Limb (tissue), 2 donors: ENCODE measurements at regions not wholly inside any gene's neighbourhood (a gene's known extent, or its start where the extent isn't known, plus 50 kb on each side); places are given as distances from the start of the nearest gene placed in this dataset.

Experiments
- DNase-seq, 2 donors: peaks; one replicate each; pipeline ENCODE4 v3.0.0-alpha.2; 2016; ENCODE audit errors: extremely low spot score in 2 of 2

DNA sequence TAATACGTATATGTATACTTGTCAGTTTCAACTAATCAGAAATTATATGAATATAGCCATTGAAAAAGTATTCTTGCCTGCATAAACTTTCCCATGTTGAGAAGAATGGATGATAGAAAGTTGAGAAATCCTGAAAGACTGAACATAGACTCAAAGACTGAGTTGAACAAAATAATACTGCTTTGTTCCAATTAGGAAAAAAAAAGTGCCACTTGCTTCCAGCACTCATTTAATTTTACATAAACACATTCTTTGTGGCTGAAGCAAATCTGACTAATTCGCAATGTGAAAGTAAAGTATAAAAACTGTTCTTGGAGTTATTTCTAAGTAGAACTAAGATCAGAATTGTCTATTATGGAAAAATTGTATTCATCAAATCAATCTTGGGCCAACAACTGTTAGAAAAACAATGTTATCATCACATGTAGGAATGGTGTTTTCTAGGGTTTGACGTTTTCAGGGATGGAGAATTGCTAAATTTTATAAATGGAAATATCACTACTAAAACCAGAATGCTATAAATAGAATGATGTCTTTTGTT is 2334.6 kb downstream of the PCDH7 start:
- DNase-seq: no peak

DNA sequence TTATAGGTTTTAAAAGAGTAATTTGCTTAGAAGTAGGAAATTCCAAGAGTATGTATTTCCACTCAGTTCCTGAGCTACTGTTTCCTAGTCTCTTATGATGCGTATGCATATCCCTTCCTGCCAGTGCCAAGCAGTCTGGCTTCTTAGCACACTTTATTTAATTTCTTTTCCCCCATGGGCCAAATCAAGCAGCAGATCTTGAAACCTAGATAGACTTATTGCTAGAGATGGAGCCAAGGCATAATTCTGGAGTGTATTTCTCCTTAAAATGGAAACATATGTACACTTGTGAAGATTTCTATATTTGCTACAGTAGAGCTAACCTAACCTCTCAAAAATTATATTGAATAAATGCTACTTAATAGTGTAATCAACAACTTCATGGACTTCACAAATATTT is 2337.6 kb downstream of the PCDH7 start:
- no peak for DNase-seq

DNA sequence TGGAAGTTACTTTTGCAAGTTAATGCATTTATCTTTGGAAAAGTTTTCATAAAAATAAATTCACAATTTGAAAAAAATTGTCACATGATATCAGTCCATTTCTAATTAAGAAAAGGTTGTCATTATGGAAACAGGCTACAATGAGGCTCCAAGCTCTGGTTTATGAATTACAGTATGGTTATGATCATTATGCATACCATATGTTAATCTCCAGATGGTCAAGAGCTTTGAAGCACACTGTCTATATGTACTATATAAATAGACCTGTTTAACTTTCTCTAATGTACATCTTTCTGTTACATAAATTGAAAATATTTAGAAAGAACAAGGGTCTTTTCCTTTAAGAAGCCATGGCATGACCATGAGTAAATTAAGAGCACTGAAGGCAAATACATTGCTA is 2338.8 kb downstream of the PCDH7 start:
- DNase-seq: no peak

DNA sequence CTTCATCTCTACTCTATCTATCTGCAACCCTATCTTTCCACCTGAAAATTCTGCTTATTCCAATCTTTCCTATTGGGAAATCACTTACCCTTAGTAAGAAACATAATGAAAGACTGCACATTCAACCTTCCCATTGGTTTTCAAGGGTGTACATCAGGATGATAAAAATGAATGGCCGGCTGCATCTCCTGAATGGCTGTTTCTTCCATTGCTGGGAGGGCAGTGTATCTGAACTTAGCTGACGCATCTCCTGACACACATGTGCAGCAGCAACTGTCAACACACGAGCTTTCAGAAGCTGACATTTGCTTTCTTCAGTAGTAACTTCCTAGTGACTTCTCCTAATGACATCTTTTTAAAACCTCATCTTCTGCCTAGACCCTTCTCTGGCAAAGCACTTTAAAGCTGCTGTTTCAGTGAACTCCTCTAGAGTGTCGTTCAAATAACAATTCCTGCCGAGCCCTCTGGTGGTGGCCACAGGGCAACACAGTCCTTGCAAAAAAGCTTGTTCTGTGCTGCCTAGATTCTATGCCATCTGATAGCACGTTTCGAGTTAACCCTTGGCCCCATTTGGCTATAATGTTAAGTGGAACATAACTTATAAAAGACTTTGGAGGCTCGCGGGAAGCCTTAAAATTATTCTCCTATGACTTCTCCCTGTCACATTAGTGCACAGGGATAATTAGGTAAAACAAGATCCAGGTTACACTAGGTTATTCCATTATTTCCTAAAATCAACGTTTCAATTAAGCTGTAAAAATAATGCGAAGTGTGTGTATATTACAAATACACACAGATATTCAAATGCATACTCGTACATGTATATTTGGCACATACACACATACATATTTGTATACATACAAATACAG is 2340.7 kb downstream of the PCDH7 start:
- DNase-seq: peak; percentile 68 to 77

DNA sequence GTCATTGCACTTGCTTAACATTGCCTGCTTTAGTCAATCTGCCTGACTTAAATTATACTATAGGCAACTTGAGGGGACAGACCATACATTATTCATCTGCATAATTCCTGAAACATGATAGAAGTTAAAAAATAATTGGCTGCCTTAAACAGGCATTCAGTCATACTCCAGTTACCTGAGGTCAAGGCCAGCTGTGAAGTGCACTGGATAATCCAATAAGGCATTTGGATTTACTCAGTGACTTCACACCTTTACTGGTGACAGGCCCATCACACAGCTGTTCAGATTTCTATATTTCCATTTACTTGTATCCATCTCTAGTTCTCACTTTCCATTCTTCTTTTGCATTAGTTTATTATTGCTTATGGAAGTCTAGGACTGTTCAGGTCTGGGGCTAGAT is 2341.6 kb downstream of the PCDH7 start:
- no peak for DNase-seq

DNA sequence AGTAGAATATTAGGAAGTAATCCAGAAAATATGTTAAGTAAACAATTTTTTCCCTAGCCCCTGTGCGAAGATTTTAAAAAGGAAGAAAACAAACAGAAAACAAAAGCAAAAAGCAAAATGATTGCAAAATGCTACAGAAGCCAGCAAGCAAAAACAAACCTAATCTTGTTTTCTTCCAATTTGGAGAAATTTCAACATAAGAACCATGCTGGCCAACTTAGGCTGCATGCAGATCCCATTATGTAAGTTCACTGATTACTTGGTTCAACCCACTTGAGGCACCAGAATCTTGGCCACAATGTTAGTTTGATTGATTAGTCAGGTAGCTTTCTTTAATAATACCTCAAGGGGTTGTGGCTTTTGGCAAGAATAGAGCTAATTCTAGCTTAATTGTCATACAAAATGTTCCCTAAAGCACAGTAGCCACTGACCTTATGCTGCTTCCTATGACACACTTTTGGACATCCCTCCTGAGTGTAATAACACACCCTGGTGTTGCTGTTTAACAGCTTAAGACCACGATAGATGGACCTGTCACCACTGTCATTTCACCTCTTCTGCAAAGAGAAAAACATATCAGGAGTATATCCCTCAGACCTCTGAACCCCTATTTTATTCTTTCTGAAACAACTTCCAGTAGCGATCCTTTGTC is 2342.1 kb downstream of the PCDH7 start:
- DNase-seq: no peak

DNA sequence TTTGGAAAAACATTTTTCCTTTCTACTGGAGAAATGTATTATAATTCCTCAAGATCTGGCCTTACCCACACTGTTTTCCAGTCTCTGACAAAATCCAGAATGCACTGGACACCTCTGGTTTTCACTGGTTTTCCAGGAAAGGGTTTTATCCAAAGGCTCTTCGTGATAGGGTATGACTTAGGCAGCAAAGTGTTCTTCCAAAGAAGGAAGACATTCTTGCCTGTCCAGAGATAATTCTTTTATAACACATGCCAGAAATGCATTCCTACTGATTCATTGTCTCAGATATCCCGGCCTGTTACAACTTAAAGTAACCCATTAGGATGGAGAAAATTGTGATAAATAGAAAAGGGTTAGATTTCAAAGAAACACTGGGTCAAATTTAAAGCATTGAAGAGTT is 2343.1 kb downstream of the PCDH7 start:
- no peak for DNase-seq

DNA sequence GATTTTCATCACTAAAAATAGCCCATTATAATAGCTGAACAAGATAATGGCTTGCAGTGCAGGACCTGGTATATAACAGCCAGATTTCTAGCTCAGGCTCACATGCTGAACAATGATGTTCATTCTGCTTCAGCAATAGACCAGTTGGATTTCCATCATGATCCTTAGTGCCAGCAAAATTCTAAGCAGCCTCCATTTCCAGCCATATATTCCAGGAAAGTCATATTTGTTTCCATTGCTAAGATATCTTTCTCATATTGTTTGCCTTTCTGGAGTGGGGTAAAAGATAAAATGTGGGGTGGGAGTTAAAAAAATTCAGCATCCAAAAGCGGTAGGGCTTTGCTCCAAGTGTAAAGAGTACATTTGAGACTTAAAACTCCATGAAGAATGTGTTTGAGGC is 2344.1 kb downstream of the PCDH7 start:
- DNase-seq: peak in 1 of 2 donors; percentile 58

DNA sequence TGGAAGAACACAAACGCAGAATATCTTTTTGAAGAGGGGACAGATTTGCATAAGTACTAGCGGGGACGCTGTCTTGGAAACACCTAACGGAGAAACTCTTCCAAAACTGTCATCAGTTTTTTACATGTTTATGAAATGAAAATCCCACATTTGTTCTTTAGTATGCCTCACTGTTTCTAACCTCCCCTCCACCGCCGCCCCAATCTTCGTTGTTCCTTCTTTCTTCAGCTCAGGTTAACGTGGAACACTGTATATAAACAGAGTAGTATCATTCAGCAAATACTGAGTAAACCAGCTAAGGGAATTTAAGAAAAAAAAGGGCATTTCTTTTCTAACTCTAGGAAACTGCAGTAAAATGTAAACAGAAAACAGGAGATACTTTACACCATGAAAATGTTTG is 2345.6 kb downstream of the PCDH7 start:
- DNase-seq: no peak

DNA sequence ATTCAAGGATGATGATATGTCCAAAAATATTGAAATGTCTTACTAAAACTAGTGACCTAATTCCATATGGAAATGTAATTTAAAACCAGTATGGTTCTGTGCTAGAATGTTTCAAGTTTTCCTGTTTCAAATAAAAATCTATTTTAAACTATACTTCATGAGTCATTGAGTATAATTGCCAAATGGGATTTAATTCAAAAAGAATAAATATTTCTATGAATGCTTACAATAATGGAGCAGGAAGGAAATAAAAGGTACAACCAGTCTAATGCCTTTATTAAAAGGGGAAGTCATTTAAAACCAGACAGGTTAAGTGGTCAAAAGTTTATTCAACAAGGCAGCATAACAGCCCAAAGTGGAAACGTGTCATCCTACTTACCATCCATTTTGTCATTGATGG is 2347.1 kb downstream of the PCDH7 start:
- DNase-seq: peak in 1 of 2 donors; percentile 75

DNA sequence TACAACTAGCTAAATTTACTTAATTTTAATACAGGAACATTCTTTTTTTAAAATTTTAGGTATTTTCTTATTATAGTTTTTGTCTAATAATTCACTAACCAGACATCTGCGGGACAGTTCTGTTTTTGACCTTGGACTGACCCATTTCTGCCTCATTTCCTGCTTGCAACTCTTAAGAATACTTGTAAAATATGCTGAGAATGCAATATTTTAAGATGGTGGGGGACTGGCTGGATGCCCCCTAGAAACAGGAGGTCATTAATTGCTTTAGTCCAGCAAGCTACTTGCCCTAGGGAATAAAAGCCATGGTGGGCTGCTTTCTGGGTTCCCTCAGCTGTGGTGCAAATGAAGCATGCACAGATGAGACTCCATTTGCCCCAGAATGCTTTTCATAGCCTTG is 2348.4 kb downstream of the PCDH7 start:
- no peak for DNase-seq

DNA sequence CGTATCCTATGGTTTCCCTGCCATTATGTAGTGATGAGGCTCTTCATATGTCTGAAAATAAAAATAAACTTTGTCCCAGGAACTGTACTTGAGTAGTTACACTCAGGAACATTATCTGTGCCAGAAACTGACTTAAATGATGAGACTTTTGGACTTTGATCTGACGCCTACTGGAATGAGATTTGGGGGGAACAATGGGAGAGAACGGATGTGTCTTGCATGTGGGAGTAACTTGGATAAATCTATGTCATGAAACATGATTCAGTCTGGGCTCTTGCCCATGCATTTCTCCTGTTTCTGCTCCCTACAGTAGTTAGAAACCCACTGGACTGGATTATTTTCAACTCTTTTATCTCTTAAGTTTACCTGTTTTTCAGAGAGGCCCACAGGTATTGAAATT is 2351.4 kb downstream of the PCDH7 start:
- no peak for DNase-seq

DNA sequence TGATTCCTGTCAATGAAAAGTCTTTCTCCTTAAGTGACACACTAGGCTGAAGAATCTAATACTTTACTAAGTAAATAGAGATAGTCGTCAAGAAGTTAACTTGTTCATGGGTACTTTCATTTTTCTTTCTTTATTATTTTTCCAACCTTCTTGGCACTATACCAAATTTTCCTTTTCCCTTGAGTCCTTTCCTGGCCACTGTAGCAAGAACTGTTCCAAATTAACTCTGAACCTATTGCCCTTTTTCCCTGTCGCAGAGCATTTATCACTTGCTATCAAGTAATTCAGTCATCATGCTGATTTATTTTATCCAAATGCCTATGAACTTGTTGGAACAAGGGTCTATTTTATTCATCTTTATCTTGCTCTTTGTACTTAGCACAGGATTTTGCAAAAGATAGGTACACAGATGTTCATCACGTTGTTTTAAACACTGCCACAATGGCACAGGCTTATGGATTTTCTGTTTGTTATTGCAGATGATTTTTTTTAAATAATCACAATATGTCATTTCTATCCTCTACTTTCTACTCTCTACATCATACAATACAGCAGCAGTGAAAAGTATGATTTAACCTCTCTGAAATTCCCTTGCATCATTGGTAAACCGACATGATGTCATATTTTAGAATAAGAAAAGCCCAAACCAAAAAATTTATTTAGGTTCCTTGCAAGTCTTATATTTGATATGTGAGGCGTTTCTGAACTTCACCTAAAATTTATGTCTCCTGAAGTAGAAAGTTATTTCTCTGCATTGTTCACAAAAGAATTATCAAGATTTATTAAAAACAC is 2352.3 kb downstream of the PCDH7 start:
- DNase-seq: no peak

DNA sequence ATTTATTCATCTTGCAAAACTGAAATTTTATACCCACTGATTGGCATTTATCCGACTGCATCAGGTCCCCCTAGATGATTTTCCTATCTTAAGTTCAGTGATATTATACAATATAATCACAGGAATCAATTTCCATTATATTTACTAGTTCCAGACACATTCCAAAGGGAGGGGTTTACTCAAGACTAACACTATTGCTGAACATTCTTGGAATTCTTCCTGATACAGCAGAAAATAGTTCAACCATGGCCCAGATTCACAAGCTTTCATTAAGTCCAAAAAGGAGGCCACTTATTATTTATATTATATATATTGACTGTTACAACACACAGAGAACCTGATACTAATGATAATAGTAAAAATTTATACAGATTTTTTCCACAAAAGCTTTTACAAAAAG is 2353.6 kb downstream of the PCDH7 start:
- no peak for DNase-seq

DNA sequence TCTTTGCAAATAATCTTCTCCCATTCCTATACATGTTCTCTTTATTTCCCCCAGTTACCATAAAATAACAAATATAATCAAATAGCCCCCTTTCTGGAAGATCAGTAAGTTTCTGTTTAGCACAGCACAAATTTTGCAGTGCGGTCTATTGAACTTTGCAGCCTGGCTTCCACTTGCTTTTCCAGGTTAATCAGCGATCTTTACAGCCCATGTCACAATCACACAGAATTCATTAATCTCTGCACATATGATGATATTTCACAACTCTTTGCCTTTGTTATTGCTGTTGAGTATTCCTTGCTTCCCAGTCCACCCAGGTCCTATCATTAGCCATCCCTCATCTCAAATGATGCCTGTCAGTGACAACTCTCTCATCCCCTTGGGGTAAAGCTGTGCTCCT is 2358.0 kb downstream of the PCDH7 start:
- no peak for DNase-seq

DNA sequence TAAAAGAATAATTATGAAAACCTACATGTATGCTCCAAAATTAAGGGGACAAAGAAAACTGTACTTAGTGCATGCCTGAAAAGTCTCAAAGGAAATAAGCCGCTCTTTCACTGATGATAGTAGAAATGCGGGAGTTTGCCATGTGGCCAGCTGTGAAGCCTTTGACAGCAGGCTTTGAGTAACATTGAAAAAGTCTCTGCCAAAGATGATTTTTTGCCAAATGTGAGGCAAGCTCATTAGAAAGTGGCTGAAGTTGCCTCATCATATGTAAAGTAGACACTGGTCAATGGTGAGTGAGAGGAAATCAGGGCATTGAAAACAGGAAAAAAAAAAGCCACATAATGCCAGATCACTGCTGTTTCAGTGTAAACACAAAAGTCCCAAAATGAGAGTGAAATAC is 2360.1 kb downstream of the PCDH7 start:
- no peak for DNase-seq

DNA sequence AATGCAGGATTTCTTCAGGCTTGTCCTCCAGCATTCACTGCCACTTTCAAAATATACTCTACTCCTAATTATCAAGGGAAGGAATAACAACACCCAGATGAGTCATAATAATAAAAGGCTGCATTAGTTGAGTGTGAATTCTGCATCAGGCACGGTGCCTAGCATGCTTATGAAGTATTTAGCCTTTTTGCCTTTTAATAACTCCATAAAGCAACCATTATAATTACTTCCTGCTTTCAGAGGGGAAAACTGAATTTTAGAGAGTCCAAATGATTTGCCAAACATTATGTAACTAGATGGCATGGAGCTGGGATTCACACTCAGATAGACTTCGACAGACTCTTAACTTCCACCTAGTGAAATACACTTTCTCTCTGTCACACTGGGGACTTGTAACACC is 2365.5 kb downstream of the PCDH7 start:
- no peak for DNase-seq

DNA sequence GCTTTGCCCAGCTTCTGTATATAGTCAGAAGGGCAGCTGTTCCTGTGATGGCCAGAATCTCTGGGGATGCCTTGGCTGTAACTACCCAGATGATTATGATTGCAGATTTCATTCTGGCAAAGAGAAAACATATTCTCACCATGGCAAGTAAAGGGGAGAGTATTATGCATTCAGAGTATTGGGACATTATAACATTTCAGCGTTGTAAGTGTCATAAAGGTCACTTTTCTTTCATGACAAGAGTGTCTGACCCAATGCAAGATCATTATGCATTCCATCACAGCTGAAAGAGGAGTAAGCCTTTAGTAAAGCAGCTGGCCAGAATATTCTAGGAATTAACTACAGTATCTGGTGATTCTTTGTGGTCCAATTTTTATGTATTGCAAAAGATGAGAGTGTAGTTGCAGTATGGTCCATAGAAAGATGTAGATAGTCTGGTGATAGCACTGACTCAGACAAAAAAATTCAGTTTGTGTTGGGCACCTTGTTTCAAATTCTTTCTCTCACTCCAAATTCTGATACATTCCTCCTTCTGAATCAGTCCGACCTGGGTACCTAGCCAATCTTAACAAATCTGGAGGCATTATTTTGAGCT is 2366.3 kb downstream of the PCDH7 start:
- no peak for DNase-seq

DNA sequence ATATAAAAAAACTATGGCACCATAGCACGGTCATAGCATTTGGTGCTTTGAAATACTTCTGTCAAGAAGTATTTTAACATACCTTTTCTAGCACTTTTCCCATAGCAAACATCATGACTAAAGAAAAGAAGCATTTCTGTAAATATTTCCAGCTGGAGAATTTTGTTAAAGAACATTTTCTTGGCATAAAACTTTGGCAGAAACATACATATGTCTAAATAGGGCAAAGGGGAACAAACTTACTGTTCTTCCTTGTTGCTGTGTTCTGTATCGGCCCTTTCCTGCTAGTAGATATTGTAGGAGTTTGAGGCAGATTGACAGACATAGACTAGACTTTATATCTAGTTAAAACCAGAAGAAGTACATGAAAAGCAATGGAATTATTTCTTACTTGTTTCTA is 2368.5 kb downstream of the PCDH7 start:
- DNase-seq: peak in 1 of 2 donors; percentile 53

DNA sequence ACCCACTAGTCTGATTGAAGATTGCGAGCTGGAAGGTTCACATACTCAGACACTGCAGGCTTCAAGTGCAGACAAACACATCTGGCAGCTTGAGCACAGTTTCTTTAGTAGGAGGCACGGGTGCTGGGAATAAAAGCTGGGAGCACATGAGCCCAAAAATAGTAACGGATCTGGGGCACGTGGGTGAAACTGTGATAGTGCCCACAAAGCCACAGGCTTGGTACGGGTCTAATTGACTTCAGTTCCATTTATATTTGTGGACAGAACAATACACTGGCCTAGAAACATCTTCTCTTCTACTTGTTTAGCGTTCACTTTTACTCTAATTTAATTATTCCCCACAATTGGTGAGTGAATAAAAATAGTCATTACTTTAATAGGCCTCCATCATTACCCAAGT is 2370.7 kb downstream of the PCDH7 start:
- DNase-seq: no peak

DNA sequence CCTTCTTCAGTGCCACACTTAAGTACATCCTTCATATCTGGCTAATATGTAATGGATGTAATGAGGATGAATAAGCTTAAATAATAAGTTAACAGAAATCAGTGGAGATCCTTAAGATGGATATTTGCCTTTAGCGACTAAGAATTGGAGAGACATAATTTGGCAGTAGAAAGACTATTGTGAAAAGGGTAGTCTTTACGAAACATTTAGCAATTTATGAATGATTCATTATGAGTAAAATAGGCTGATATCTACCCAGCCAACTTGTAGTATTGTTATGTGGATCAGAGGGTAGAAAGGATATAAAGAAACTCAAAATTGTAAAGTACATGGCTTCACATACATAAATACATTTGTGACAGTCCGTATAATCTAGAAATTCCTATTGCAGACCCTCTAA is 2371.8 kb downstream of the PCDH7 start:
- DNase-seq: no peak

DNA sequence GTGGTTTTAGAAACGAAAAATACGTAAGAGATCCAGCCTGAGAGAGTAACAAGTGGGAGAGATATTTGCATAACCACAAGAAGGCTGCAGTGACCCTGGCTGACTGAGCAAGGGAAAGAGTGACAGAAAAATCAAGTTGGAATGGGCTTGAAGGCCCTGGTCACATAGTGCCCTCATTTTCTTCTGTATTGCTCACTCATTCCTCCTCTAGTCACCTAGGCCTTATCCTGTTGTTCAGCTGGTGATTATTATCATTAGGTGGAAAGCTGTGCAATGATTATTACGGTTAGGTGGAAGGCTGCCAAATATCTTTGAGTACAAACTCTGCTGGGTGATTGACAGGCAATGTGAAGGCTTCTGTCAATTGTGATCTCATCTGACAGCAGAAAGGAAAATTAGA is 2384.1 kb downstream of the PCDH7 start:
- no peak for DNase-seq
